ENCODE measurements at regions not wholly inside any gene's neighbourhood (a gene's known extent, or its start where the extent isn't known, plus 50 kb on each side); places are given as distances from the start of the nearest gene placed in this dataset.
"Not testable (repeated sequence)": the region's sequence is repeated elsewhere in the genome, so short reads cannot be mapped to it uniquely, and the experiment has no call there.

- no peak for DNase-seq
These were observed 57.7 kb downstream of the SOX3 start for GRCh38 chrX:140447150-140447549.

- DNase-seq = no peak
These were observed 64.0 kb downstream of the SOX3 start for GRCh38 chrX:140440876-140441275.

GRCh38 chrX:140439476-140439875, 65.4 kb downstream of the SOX3 start:
- no peak for DNase-seq

DNA sequence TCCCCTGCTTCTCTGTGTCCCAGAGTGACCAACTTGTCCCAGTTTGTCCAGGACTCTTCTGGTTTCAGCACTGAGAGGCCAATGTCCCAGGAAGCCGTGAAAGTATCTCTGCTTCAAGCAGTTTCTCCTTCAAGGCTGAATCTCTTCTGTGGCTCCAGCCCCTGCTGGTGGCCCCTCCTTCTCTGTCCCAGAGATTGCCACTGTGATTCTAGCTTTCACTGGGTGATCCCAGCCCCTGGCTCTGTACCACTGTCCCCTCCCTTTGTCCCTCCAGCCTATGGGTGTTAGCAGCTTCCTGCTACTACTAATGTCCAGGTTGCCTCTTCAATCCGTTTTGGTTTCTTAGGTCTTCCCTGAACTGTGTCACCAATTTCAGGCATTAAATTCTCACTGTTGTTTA, 70.5 kb downstream of the SOX3 start:
- no peak for DNase-seq

- DNase-seq = no peak
These were observed 71.3 kb downstream of the SOX3 start for GRCh38 chrX:140433582-140433981.

DNA sequence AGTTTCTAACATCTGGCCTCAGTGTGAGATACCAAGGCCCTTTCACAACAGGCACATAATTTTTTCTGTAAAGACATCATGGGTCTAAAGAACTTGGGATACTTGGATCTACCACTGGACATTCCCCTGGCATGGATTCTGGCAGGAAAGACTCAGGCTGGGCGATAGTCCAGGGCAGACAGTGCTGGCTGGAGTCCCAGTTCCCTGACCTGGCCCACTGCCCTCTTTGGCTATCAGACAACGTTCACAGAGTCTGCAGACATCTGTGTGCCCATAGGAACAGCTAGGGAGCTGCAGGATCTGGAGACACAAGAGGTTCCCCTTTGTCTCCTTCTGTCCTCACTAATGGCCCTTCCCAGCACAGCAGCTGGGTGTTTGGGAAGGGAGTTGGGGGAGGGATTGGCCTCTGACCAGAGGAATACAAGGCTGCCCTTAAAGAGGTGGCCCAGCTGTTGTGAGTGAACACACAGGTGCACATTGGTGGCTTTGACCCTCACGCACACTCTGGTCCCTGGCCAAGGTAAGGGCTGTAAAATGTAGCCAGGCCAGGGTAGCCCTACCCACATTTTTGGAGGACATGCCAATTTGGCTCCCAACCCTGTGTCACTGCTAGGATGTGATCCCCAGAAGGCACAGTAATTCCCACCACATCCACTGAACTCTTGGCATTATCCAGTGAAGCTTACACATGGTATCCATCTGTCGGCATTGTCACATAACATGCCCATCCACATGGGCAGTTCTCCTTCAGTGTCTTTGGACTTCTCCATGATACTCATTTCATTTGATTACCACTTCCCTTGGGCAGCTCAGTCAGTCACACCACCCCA, 72.3 kb downstream of the SOX3 start:
- no peak for DNase-seq

DNA sequence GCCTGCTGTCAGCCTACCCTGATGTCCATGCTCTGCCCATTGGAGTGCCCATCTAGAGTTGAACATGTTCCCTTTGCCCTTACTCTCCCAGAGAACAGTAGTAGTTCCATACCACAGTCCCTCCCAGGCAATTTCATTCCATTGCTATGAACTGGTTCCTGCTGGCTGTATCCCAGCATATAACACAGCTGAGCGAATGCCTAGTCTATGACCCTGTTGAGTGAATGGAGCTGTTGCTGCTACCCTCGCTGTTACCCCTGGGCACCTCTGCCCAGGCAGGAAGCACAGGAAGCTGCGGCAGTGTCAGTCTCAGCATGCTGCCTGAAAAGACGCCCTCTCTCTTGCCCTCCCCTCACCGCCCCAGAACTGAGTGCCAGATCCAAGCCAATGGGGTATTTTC, 73.3 kb downstream of the SOX3 start:
- no peak for DNase-seq

- no peak for DNase-seq
These were observed 79.0 kb downstream of the SOX3 start for GRCh38 chrX:140425712-140426395.

DNA sequence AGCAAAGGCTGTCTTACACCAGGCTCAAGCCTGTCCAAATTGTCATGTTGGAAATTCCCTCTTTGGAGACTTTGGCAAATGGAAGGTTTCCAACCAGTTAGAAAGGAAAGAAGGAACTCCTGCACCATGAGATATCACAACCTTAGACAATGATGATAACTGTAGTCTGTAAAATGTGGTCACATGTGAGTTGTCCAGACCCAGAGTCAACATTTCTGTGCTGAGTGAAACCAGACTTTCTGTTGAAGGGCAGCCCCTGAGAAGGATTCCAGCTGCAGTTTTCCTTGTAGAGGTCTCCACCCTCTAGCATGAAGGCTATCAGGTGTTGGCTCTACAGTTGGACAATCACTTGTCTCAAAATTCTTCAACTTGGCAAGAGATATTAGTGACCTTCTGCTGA, 82.4 kb downstream of the SOX3 start:
- DNase-seq = no peak

- DNase-seq = not testable (repeated sequence)
These were observed 102.7 kb downstream of the SOX3 start for GRCh38 chrX:140402131-140402530.

DNA sequence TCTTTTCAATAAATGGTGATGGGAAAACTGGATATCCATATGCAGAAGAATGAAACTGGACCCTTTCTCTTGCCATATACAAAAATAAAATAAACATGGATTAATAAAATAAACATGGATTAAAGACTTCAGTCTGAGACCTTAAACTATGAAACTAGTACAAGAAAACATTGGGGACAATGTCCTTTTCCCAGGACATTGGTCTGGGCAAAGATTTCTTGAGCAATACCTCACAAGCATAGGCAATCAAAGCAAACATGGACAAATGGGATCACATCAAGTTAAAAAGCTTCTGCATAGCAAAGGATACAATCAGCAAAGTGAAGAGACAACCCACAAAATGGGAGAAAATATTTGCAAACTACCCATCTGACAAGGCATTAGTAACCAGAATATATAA, 108.5 kb downstream of the SOX3 start:
- not testable (repeated sequence) for DNase-seq

DNA sequence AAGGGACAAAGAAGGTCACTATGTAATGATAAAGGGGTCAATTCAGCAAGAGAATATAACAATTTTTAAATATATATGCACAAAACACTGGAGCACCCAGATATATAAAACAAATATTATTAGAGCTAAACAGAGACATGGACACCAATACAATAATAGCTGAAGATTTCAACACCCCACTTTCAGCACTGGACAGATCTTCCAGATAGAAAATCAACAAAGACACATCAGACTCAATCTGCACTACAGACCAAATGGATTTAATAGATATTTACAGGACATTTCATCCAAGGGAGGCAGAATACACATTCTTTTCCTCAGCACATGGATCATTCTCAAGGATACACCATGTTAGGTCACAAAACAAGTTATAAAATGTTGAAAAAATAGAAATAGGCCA, 111.4 kb downstream of the SOX3 start:
- DNase-seq = no peak

DNA sequence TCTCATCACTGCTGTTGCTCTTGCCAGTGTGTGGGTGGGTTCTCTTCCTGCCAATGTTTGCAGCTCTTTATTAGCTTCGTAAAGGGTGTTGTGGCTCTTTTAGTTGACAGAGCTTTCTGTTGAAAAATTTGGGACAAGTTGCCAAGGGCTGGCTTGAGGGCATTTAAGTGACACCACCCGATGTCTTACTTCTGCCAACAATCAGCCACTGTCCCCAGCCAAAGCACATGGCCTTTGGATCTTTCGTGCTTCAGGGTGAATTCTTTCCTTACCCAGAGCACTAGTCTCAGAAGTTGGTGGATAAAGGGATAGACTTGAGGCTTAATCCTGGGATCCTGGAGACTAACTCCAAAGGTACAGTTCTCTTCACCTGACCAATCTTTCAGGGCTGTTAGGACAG, 113.6 kb downstream of the SOX3 start:
- no peak for DNase-seq

GRCh38 chrX:140389331-140389730, 115.5 kb downstream of the SOX3 start:
- no peak for DNase-seq

GRCh38 chrX:140362861-140363260, 142.0 kb downstream of the SOX3 start:
- no peak for DNase-seq

GRCh38 chrX:140360924-140361323, 143.9 kb downstream of the SOX3 start:
- no peak for DNase-seq

- no peak for DNase-seq
These were observed 144.6 kb downstream of the SOX3 start for GRCh38 chrX:140360284-140360683.

- no peak for DNase-seq
These were observed 148.9 kb downstream of the SOX3 start for GRCh38 chrX:140355922-140356321.

DNA sequence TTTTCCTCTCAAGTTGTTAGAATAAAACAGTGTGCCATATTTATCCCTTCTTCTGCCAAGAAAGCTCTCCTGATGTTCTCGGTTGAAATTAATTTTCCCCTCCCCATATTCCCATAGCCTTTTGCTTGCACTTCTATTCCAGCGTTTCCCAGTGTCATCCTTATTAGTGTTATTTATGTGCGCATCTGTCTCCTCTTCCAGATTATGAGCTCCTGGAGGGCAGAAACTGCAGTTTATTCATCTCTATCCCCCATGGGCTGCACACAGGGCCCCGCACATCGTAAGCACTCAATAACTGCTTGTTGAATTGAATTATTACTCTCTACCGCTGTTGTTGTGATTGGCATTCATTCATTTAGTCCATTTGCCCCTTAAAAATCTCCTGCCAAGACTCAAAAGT, 149.4 kb downstream of the SOX3 start:
- no peak for DNase-seq

- no peak for DNase-seq
These were observed 150.3 kb downstream of the SOX3 start for GRCh38 chrX:140354431-140355120.

- DNase-seq = no peak
These were observed 158.1 kb downstream of the SOX3 start for GRCh38 chrX:140346729-140347128.

GRCh38 chrX:140343226-140343868, 161.5 kb downstream of the SOX3 start:
- no peak for DNase-seq

GRCh38 chrX:140342410-140342809, 162.5 kb downstream of the SOX3 start:
- no peak for DNase-seq
